ENCODE measurements at regions not wholly inside any gene's neighbourhood (a gene's known extent, or its start where the extent isn't known, plus 50 kb on each side); places are given as distances from the start of the nearest gene placed in this dataset.
A peak's percentile ranks its signal among the peaks of the same experiment; 100 is the strongest.
"Not testable (repeated sequence)": the region's sequence is repeated elsewhere in the genome, so short reads cannot be mapped to it uniquely, and the experiment has no call there.

GRCh38 chr5:159588941-159589340 lies 258.7 kb upstream of the IL12B start:
- no peak for DNase-seq (ENCODE audit: low read depth)

- DNase-seq (ENCODE audit: low read depth): no peak
Measured at GRCh38 chr5:159593518-159594073, 263.3 kb upstream of the IL12B start.

- DNase-seq (ENCODE audit: low read depth): not testable (repeated sequence)
Measured at GRCh38 chr5:159595561-159595960, 265.3 kb upstream of the IL12B start.

GRCh38 chr5:159601216-159601615 lies 270.9 kb upstream of the IL12B start:
- DNase-seq (ENCODE audit: low read depth): no peak

GRCh38 chr5:159602434-159602833 lies 272.1 kb upstream of the IL12B start:
- no peak for DNase-seq (ENCODE audit: low read depth)

- DNase-seq (ENCODE audit: low read depth): peak; percentile 63
Measured at GRCh38 chr5:159605585-159605984, 275.3 kb upstream of the IL12B start.

- DNase-seq (ENCODE audit: low read depth): no peak
Measured at GRCh38 chr5:159609359-159609758, 279.1 kb upstream of the IL12B start.

- DNase-seq (ENCODE audit: low read depth): peak; percentile 18
Measured at GRCh38 chr5:159610966-159611579, 280.8 kb upstream of the IL12B start.

GRCh38 chr5:159616952-159617351 lies 286.7 kb upstream of the IL12B start:
- DNase-seq (ENCODE audit: low read depth): peak; percentile 66

GRCh38 chr5:159619826-159620225 lies 289.5 kb upstream of the IL12B start:
- no peak for DNase-seq (ENCODE audit: low read depth)

GRCh38 chr5:159620853-159621540 lies 290.7 kb upstream of the IL12B start:
- peak; percentile 42 for DNase-seq (ENCODE audit: low read depth)

GRCh38 chr5:159628703-159629102 lies 287.6 kb upstream of the ADRA1B start:
- DNase-seq (ENCODE audit: low read depth): no peak

GRCh38 chr5:159629158-159629557 lies 287.1 kb upstream of the ADRA1B start:
- no peak for DNase-seq (ENCODE audit: low read depth)

GRCh38 chr5:159630545-159630944 lies 285.7 kb upstream of the ADRA1B start:
- no peak for DNase-seq (ENCODE audit: low read depth)

- DNase-seq (ENCODE audit: low read depth): no peak
Measured at GRCh38 chr5:159631001-159631400, 285.3 kb upstream of the ADRA1B start.

- DNase-seq (ENCODE audit: low read depth): no peak
Measured at GRCh38 chr5:159632866-159633265, 283.4 kb upstream of the ADRA1B start.

- DNase-seq (ENCODE audit: low read depth): no peak
Measured at GRCh38 chr5:159638481-159638880, 277.8 kb upstream of the ADRA1B start.

- DNase-seq (ENCODE audit: low read depth): no peak
Measured at GRCh38 chr5:159638954-159639559, 277.2 kb upstream of the ADRA1B start.

- no peak for DNase-seq (ENCODE audit: low read depth)
Measured at GRCh38 chr5:159639590-159639989, 276.7 kb upstream of the ADRA1B start.

- no peak for DNase-seq (ENCODE audit: low read depth)
Measured at GRCh38 chr5:159640446-159640845, 275.8 kb upstream of the ADRA1B start.

- no peak for DNase-seq (ENCODE audit: low read depth)
Measured at GRCh38 chr5:159640921-159641320, 275.4 kb upstream of the ADRA1B start.

- DNase-seq (ENCODE audit: low read depth): no peak
Measured at GRCh38 chr5:159641371-159642039, 274.8 kb upstream of the ADRA1B start.

All from M059J (cell line).